ENCODE measurements at regions not wholly inside any gene's neighbourhood (a gene's known extent, or its start where the extent isn't known, plus 50 kb on each side); places are given as distances from the start of the nearest gene placed in this dataset.
"Not testable (repeated sequence)": the region's sequence is repeated elsewhere in the genome, so short reads cannot be mapped to it uniquely, and the experiment has no call there.

- no peaks in the 10 kb centered on the region for H3K36me3 ChIP-seq
These were observed 4167.4 kb upstream of the OR11H1 start for GRCh38 chr22:11360632-11361031.

DNA sequence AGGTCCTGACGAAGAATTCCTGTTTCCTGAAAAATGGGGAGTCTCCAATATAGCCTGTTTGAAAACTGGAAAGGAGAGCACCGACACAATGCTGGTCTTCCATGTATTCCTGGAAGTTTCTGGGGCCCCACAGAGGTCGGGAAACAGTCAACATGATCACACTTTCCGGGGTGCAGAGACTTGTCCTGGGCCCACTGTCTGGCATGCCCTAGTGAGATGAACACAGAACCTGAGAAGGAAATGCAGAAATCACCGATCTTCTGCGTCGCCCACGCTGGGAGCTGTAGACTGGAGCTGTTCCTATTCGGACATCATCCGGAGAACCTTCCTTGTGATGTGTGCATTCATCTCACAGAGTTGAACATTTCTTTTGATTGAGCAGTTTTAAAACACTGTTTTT is 4166.5 kb upstream of the OR11H1 start:
- H3K27me3 ChIP-seq; DNase-seq; H3K27ac ChIP-seq; intact Hi-C loops (cut with DNase I); H3K4me1 ChIP-seq; H3K4me3 ChIP-seq; H3K36me3 ChIP-seq: not testable (repeated sequence)
- peaks cover 7 to 32% (median 8%) of the 10 kb centered on the region in 3 donors for H3K9me3 ChIP-seq
- 68 to 72% methylated on average over 10 of the region's 10 CpGs for WGBS, 2 donors

More at GRCh38 chr22:11360632-11361031, 4167.4 kb upstream of the OR11H1 start:
- intact Hi-C loops (cut with DNase I), result no loop called here
- Histone ChIP-seq H3K27me3 (no peaks in the 10 kb centered on the region), H3K9me3 (peaks cover 7 to 34% (median 8%) of the 10 kb centered on the region in 3 donors), H3K4me1 (no peaks in the 10 kb centered on the region), H3K4me3 (no peak overlapping the region), H3K27ac (no peak overlapping the region)
- WGBS, 2 donors, result 61 to 65% methylated on average over 12 of the region's 12 CpGs
- TF ChIP-seq POLR2A (IDR thresholded peaks at IDR 0.05), result no peak
- TF ChIP-seq, protein P1, sequence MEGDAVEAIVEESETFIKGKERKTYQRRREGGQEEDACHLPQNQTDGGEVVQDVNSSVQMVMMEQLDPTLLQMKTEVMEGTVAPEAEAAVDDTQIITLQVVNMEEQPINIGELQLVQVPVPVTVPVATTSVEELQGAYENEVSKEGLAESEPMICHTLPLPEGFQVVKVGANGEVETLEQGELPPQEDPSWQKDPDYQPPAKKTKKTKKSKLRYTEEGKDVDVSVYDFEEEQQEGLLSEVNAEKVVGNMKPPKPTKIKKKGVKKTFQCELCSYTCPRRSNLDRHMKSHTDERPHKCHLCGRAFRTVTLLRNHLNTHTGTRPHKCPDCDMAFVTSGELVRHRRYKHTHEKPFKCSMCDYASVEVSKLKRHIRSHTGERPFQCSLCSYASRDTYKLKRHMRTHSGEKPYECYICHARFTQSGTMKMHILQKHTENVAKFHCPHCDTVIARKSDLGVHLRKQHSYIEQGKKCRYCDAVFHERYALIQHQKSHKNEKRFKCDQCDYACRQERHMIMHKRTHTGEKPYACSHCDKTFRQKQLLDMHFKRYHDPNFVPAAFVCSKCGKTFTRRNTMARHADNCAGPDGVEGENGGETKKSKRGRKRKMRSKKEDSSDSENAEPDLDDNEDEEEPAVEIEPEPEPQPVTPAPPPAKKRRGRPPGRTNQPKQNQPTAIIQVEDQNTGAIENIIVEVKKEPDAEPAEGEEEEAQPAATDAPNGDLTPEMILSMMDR (IDR thresholded peaks at IDR 0.05), result no peak
- DNase-seq, result no peak

DNA sequence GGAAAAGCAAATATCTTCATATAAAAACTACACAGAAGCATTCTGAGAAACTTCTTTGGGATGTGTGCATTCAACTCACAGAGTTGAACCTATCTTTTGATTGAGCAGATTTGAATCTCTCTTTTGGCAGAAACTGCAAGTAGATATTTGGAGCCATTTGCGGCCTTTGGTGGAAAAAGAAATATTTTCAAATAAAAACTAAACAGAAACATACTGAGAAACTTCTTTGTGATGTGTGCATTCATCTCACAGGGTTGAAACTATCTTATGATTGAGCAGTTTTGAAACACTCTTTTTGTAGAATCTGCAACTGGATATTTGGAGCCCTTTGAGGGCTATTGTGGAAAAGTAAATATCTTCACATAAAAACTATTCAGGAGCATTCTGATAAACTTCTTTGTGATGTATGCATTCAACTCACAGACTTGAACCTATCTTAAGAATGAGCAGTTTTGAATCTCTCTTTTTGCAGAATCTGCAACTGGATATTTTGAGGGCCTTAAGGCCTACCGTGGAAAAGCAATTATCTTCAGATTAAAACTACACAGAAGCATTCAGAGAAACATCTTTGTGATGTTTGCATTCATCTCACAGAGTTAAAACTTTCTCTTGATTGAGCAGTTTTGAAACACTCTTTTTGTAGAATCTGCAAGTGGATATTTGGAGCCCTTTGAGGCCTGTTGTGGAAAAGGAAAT is 4158.2 kb upstream of the OR11H1 start:
- H3K4me1 ChIP-seq; DNase-seq; intact Hi-C loops (cut with DNase I); H3K4me3 ChIP-seq; H3K36me3 ChIP-seq; H3K27ac ChIP-seq; H3K27me3 ChIP-seq: not testable (repeated sequence)
- 67 to 70% methylated on average over 1 of the region's 2 CpGs for WGBS, 2 donors
- peaks cover 0 to 34% (median 3%) of the 10 kb centered on the region in 3 donors for H3K9me3 ChIP-seq

- not testable (repeated sequence) for DNase-seq
These were observed 4157.7 kb upstream of the OR11H1 start for GRCh38 chr22:11370311-11370710.

More at GRCh38 chr22:11370311-11370710, 4157.7 kb upstream of the OR11H1 start:
- H3K36me3 ChIP-seq; H3K27ac ChIP-seq; H3K4me1 ChIP-seq; H3K4me3 ChIP-seq; intact Hi-C loops (cut with DNase I); H3K27me3 ChIP-seq: not testable (repeated sequence)
- H3K9me3 ChIP-seq, result peaks cover 0 to 39% (median 3%) of the 10 kb centered on the region in 3 donors
- no CpG with 5 or more reads among the region's 1 CpG for WGBS, 2 donors

Measured in esophagus squamous epithelium (tissue), 5 donors.